NCI-H2171 treated with DMSO at 0.1 percent for 48 hours (cell line): ENCODE measurements at regions not wholly inside any gene's neighbourhood (a gene's known extent, or its start where the extent isn't known, plus 50 kb on each side); places are given as distances from the start of the nearest gene placed in this dataset.
"Not testable (repeated sequence)": the region's sequence is repeated elsewhere in the genome, so short reads cannot be mapped to it uniquely, and the experiment has no call there.

ENCODE experiments used
- DNase-seq: peaks from one replicate; lab custom pipeline; 2025; lab: John Stamatoyannopoulos, UW

DNA sequence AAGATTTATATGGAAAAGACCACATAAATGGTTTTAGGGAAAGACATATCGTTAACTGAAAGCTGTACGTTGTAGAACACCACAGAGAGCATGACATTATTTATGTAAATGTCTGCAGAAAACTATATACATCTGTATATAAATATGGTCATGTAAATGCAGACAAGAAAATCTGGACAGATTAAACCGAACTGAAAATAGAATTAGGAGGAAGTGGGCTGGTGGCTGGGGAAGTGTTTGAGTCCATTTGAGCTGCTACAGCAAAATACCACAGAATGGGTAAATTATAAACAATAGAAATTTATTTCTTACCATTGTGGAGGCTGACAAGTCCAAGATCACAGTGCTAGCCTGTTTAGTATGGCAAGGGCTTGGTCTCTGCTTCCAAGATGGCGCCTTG is 56.3 kb upstream of the USP6NL start:
- no peak for DNase-seq

- peak; percentile 80 for DNase-seq
Measured at GRCh38 chr10:11663763-11664555, 52.5 kb upstream of the USP6NL start.

- not testable (repeated sequence) for DNase-seq
Measured at GRCh38 chr10:11663126-11663515, 51.7 kb upstream of the USP6NL start.

GRCh38 chr10:11661441-11661840 is 50.0 kb upstream of the USP6NL start:
- no peak for DNase-seq
